ENCODE measurements at regions not wholly inside any gene's neighbourhood (a gene's known extent, or its start where the extent isn't known, plus 50 kb on each side); places are given as distances from the start of the nearest gene placed in this dataset.

GRCh38 chr12:43167691-43168090 is 384.3 kb downstream of the ADAMTS20 start:
- intact Hi-C loops (cut with micrococcal nuclease): no loop called here
- H3K4me1 ChIP-seq (ENCODE audit: control insufficient read depth in 2 of 2, insufficient read depth in 2 of 2, low read length in 2 of 2): no peaks in the 10 kb centered on the region
- H3K9me3 ChIP-seq (ENCODE audit: control insufficient read depth in 2 of 3, low read length in 3 of 3): no peaks in the 10 kb centered on the region
- ChIA-PET CTCF (no interaction called here), POLR2A (no interaction called here)
- no peaks in the 10 kb centered on the region for H3K36me3 ChIP-seq (ENCODE audit: control insufficient read depth in 2 of 3, insufficient read depth in 3 of 3, low read length in 3 of 3)
- no peak for ATAC-seq
- H3K9me3 Mint-ChIP-seq: no peaks in the 10 kb centered on the region
- no peak overlapping the region for H3K27ac Mint-ChIP-seq
- no peak overlapping the region for H3K4me3 Mint-ChIP-seq
- no peak for DNase-seq
- no peaks in the 10 kb centered on the region for H3K36me3 Mint-ChIP-seq
- H3K27me3 ChIP-seq (ENCODE audit: control insufficient read depth in 2 of 2, insufficient read depth in 2 of 2, low read length in 2 of 2): no peaks in the 10 kb centered on the region
- no peaks in the 10 kb centered on the region for H3K4me1 Mint-ChIP-seq
- H3K4me3 ChIP-seq (ENCODE audit: low read length): no peak overlapping the region
- H3K27me3 Mint-ChIP-seq: no peaks in the 10 kb centered on the region
- H3K27ac ChIP-seq (ENCODE audit: low read depth, low read length): no peak overlapping the region

- ChIA-PET POLR2A (no interaction called here), CTCF (no interaction called here)
- DNase-seq (no peak), ATAC-seq (no peak)
- intact Hi-C loops (cut with micrococcal nuclease): no loop called here
- Histone ChIP-seq H3K27me3 (ENCODE audit: control insufficient read depth in 2 of 2, insufficient read depth in 2 of 2, low read length in 2 of 2) (no peaks in the 10 kb centered on the region), H3K9me3 (ENCODE audit: control insufficient read depth in 2 of 3, low read length in 3 of 3) (no peaks in the 10 kb centered on the region), H3K36me3 (ENCODE audit: control insufficient read depth in 2 of 3, insufficient read depth in 3 of 3, low read length in 3 of 3) (no peaks in the 10 kb centered on the region), H3K4me3 (ENCODE audit: low read length) (no peak overlapping the region), H3K4me1 (ENCODE audit: control insufficient read depth in 2 of 2, insufficient read depth in 2 of 2, low read length in 2 of 2) (no peaks in the 10 kb centered on the region), H3K27ac (ENCODE audit: low read depth, low read length) (no peak overlapping the region)
- Mint-ChIP-seq H3K9me3 (peaks cover 0 to 5% (median 0%) of the 10 kb centered on the region in 11 donors), H3K27me3 (no peaks in the 10 kb centered on the region), H3K4me1 (no peaks in the 10 kb centered on the region), H3K27ac (no peak overlapping the region), H3K36me3 (no peaks in the 10 kb centered on the region), H3K4me3 (no peak overlapping the region)
These were observed 386.7 kb downstream of the ADAMTS20 start for GRCh38 chr12:43165351-43165750.

GRCh38 chr12:43162138-43162537 is 389.9 kb downstream of the ADAMTS20 start:
- no peak overlapping the region for H3K27ac Mint-ChIP-seq
- Histone ChIP-seq H3K4me3 (ENCODE audit: low read length) (no peak overlapping the region), H3K27me3 (ENCODE audit: control insufficient read depth in 2 of 2, insufficient read depth in 2 of 2, low read length in 2 of 2) (no peaks in the 10 kb centered on the region), H3K4me1 (ENCODE audit: control insufficient read depth in 2 of 2, insufficient read depth in 2 of 2, low read length in 2 of 2) (no peaks in the 10 kb centered on the region), H3K36me3 (ENCODE audit: control insufficient read depth in 2 of 3, insufficient read depth in 3 of 3, low read length in 3 of 3) (no peaks in the 10 kb centered on the region), H3K9me3 (ENCODE audit: control insufficient read depth in 2 of 3, low read length in 3 of 3) (no peaks in the 10 kb centered on the region), H3K27ac (ENCODE audit: low read depth, low read length) (no peak overlapping the region)
- intact Hi-C loops (cut with micrococcal nuclease): no loop called here
- no peaks in the 10 kb centered on the region for H3K36me3 Mint-ChIP-seq
- ChIA-PET POLR2A (no interaction called here), CTCF (no interaction called here)
- no peaks in the 10 kb centered on the region for H3K27me3 Mint-ChIP-seq
- no peak for ATAC-seq
- DNase-seq: no peak
- H3K4me1 Mint-ChIP-seq: no peaks in the 10 kb centered on the region
- H3K9me3 Mint-ChIP-seq: peaks cover 0 to 11% (median 3%) of the 10 kb centered on the region in 11 donors
- H3K4me3 Mint-ChIP-seq: no peak overlapping the region

GRCh38 chr12:43159506-43159905 is 392.5 kb downstream of the ADAMTS20 start:
- Mint-ChIP-seq H3K36me3 (no peaks in the 10 kb centered on the region), H3K4me1 (no peaks in the 10 kb centered on the region), H3K9me3 (peaks cover 0 to 17% (median 3%) of the 10 kb centered on the region in 11 donors), H3K4me3 (no peak overlapping the region), H3K27me3 (no peaks in the 10 kb centered on the region), H3K27ac (no peak overlapping the region)
- ChIA-PET CTCF (no interaction called here), POLR2A (no interaction called here)
- H3K9me3 ChIP-seq (ENCODE audit: control insufficient read depth in 2 of 3, low read length in 3 of 3): no peaks in the 10 kb centered on the region
- no peaks in the 10 kb centered on the region for H3K36me3 ChIP-seq (ENCODE audit: control insufficient read depth in 2 of 3, insufficient read depth in 3 of 3, low read length in 3 of 3)
- no peak overlapping the region for H3K27ac ChIP-seq (ENCODE audit: low read depth, low read length)
- no peak for ATAC-seq
- DNase-seq: no peak
- intact Hi-C loops (cut with micrococcal nuclease): no loop called here
- no peak overlapping the region for H3K4me3 ChIP-seq (ENCODE audit: low read length)
- H3K27me3 ChIP-seq (ENCODE audit: control insufficient read depth in 2 of 2, insufficient read depth in 2 of 2, low read length in 2 of 2): no peaks in the 10 kb centered on the region
- H3K4me1 ChIP-seq (ENCODE audit: control insufficient read depth in 2 of 2, insufficient read depth in 2 of 2, low read length in 2 of 2): no peaks in the 10 kb centered on the region

- Histone ChIP-seq H3K4me3 (ENCODE audit: low read length) (no peak overlapping the region), H3K36me3 (ENCODE audit: control insufficient read depth in 2 of 3, insufficient read depth in 3 of 3, low read length in 3 of 3) (no peaks in the 10 kb centered on the region), H3K27me3 (ENCODE audit: control insufficient read depth in 2 of 2, insufficient read depth in 2 of 2, low read length in 2 of 2) (no peaks in the 10 kb centered on the region), H3K9me3 (ENCODE audit: control insufficient read depth in 2 of 3, low read length in 3 of 3) (no peaks in the 10 kb centered on the region), H3K27ac (ENCODE audit: low read depth, low read length) (no peak overlapping the region), H3K4me1 (ENCODE audit: control insufficient read depth in 2 of 2, insufficient read depth in 2 of 2, low read length in 2 of 2) (no peaks in the 10 kb centered on the region)
- intact Hi-C loops (cut with micrococcal nuclease): no loop called here
- Mint-ChIP-seq H3K36me3 (no peaks in the 10 kb centered on the region), H3K4me3 (no peak overlapping the region), H3K4me1 (no peaks in the 10 kb centered on the region), H3K27me3 (no peaks in the 10 kb centered on the region), H3K9me3 (peaks cover 0 to 17% (median 3%) of the 10 kb centered on the region in 11 donors), H3K27ac (no peak overlapping the region)
- no peak for DNase-seq
- ChIA-PET CTCF (no interaction called here), POLR2A (no interaction called here)
- no peak for ATAC-seq
These were observed 393.9 kb downstream of the ADAMTS20 start for GRCh38 chr12:43158126-43158525.

- ChIA-PET CTCF (no interaction called here), POLR2A (no interaction called here)
- no peaks in the 10 kb centered on the region for H3K27me3 ChIP-seq (ENCODE audit: control insufficient read depth in 2 of 2, insufficient read depth in 2 of 2, low read length in 2 of 2)
- H3K36me3 ChIP-seq (ENCODE audit: control insufficient read depth in 2 of 3, insufficient read depth in 3 of 3, low read length in 3 of 3): no peaks in the 10 kb centered on the region
- H3K4me1 Mint-ChIP-seq: no peaks in the 10 kb centered on the region
- H3K27ac Mint-ChIP-seq: no peak overlapping the region
- no peak for ATAC-seq
- H3K9me3 ChIP-seq (ENCODE audit: control insufficient read depth in 2 of 3, low read length in 3 of 3): no peaks in the 10 kb centered on the region
- peaks cover 0 to 14% (median 1%) of the 10 kb centered on the region in 11 donors for H3K9me3 Mint-ChIP-seq
- no peaks in the 10 kb centered on the region for H3K4me1 ChIP-seq (ENCODE audit: control insufficient read depth in 2 of 2, insufficient read depth in 2 of 2, low read length in 2 of 2)
- no peak overlapping the region for H3K4me3 ChIP-seq (ENCODE audit: low read length)
- no peak for DNase-seq
- H3K4me3 Mint-ChIP-seq: no peak overlapping the region
- no peak overlapping the region for H3K27ac ChIP-seq (ENCODE audit: low read depth, low read length)
- intact Hi-C loops (cut with micrococcal nuclease): no loop called here
- H3K36me3 Mint-ChIP-seq: no peaks in the 10 kb centered on the region
- no peaks in the 10 kb centered on the region for H3K27me3 Mint-ChIP-seq
These were observed 396.6 kb downstream of the ADAMTS20 start for GRCh38 chr12:43155376-43155775.

- no peaks in the 10 kb centered on the region for H3K4me1 Mint-ChIP-seq
- DNase-seq: no peak
These were observed 397.4 kb downstream of the ADAMTS20 start for GRCh38 chr12:43154498-43155045.

More at GRCh38 chr12:43154498-43155045, 397.4 kb downstream of the ADAMTS20 start:
- Mint-ChIP-seq H3K27me3 (no peaks in the 10 kb centered on the region), H3K9me3 (peaks cover 0 to 14% (median 1%) of the 10 kb centered on the region in 11 donors), H3K36me3 (no peaks in the 10 kb centered on the region), H3K4me3 (no peak overlapping the region), H3K27ac (no peak overlapping the region)
- H3K27ac ChIP-seq (ENCODE audit: low read depth, low read length): no peak overlapping the region
- H3K9me3 ChIP-seq (ENCODE audit: control insufficient read depth in 2 of 3, low read length in 3 of 3): no peaks in the 10 kb centered on the region
- intact Hi-C loops (cut with micrococcal nuclease): no loop called here
- ChIA-PET CTCF (no interaction called here), POLR2A (no interaction called here)
- no peaks in the 10 kb centered on the region for H3K4me1 ChIP-seq (ENCODE audit: control insufficient read depth in 2 of 2, insufficient read depth in 2 of 2, low read length in 2 of 2)
- no peaks in the 10 kb centered on the region for H3K36me3 ChIP-seq (ENCODE audit: control insufficient read depth in 2 of 3, insufficient read depth in 3 of 3, low read length in 3 of 3)
- no peak for ATAC-seq
- H3K27me3 ChIP-seq (ENCODE audit: control insufficient read depth in 2 of 2, insufficient read depth in 2 of 2, low read length in 2 of 2): no peaks in the 10 kb centered on the region
- no peak overlapping the region for H3K4me3 ChIP-seq (ENCODE audit: low read length)
